Skeletal muscle cell (primary cell): ENCODE measurements at regions not wholly inside any gene's neighbourhood (a gene's known extent, or its start where the extent isn't known, plus 50 kb on each side); places are given as distances from the start of the nearest gene placed in this dataset.
A peak's percentile ranks its signal among the peaks of the same experiment; 100 is the strongest.

Experiments
- DNase-seq: peaks from one replicate; pipeline ENCODE4 v3.0.0-alpha.2; 2010; ENCODE audit warnings: low read depth
- H3K4me3 ChIP-seq: 2 replicates; pipeline ENCODE4 v1.5.1; 2011; ENCODE audit warnings: low read depth, mild to moderate bottlenecking, control low read depth, low read length, moderate library complexity

DNA sequence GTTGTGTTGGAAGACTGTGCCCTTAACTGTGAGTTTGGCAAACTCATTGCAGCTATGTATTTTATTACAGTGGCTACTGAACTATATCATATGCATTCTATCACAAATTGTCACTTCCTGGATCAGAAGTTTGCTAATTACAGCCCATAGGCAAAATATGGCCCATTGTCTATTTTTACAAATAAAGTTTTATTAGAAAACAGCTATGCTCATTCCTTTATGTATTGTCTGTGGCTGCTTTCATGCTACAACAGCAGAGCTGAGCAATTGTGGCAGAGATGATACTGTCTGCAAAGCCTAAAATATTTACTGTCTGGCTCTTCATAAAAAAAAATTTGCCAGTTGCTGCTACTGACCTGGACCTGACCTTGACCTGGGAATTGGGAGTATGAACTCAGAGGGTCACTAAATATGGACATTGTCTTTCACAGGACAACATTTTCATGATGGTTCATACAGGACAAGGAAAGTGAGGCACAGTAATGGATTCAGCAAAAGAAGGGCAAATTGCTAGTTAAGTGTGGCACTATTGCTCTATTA lies 316.9 kb downstream of the ZNF621 start:
- DNase-seq, result no peak

DNA sequence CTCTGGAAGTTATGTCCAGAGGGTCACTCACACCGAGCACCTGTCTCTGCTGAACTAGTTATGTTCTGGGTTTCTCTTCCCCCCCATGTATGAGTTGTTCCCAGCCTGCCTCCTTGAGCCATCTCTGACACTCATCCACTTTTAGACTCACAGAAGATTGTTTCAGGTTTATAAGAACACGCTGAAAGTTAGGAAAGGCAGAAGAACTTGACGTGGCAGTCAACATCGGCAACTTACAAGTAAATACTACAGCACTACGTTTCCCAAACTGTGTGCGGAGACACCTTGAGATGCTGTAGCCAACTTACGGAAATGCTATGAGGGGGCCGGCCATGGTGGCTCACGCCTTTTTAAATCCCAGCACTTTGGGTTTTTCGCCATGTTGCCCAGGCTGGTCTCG lies 318.0 kb downstream of the ZNF621 start:
- no peak overlapping the region for H3K4me3 ChIP-seq
- no peak for DNase-seq

More for the DNA sequence above, 316.9 kb downstream of the ZNF621 start:
- H3K4me3 ChIP-seq, result no peak overlapping the region

- H3K4me3 ChIP-seq, result no peak overlapping the region
- no peak for DNase-seq
Measured at GRCh38 chr3:40843208-40843624, 318.5 kb downstream of the ZNF621 start.

GRCh38 chr3:40843851-40844548 lies 319.2 kb downstream of the ZNF621 start:
- DNase-seq, result no peak
- no peak overlapping the region for H3K4me3 ChIP-seq

GRCh38 chr3:40844896-40845295 lies 320.1 kb downstream of the ZNF621 start:
- DNase-seq, result no peak
- H3K4me3 ChIP-seq, result no peak overlapping the region

DNA sequence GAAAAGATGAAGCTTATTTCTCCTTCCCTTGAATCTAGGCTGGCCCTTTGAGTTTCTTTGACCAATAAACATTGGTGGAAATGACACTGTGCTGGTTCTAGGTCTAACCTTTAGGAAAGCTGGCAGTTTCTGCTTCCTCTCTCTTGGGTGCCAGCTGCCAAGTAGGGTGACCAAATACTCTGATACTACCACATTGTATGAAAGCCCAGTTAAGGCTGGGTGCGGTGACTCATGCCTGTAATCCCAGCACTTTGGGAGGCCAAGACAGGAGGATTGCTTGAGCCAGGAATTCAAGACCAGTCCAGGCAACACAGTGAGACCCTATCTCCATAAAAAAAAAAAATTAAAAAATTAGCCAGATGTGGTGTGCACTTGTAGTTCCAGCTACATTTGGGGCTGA lies 320.7 kb downstream of the ZNF621 start:
- no peak for DNase-seq
- no peak overlapping the region for H3K4me3 ChIP-seq

- no peak overlapping the region for H3K4me3 ChIP-seq
- no peak for DNase-seq
Measured at GRCh38 chr3:40845916-40846315, 321.2 kb downstream of the ZNF621 start.

- H3K4me3 ChIP-seq, result no peak overlapping the region
Measured at GRCh38 chr3:40846451-40846850, 321.7 kb downstream of the ZNF621 start.

DNA sequence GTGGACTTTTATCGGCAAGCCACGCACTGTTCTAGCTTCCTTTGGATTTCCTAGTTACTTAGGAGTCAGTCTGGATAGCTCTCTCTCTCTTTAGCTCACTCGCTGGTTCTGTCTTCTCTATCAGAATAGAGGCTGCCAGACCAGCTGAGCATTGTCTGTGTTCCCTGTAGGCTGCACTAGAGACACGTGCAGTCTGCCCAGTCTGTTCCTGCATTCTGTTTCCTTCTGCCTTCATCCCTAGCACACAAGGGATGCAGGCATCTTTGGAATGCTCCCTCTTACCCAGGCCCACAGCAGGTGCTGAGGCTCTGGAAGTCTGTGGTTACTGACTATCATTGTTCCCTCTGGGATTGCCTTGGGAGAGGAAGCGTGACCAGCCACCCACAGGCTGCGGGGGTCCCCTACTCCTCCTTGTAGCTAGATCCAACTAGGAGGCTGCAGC lies 322.8 kb downstream of the ZNF621 start:
- DNase-seq, result peak; percentile 66
- H3K4me3 ChIP-seq, result no peak overlapping the region

More at GRCh38 chr3:40846451-40846850, 321.7 kb downstream of the ZNF621 start:
- peak; percentile 18 for DNase-seq

GRCh38 chr3:40848421-40848820 lies 323.7 kb downstream of the ZNF621 start:
- no peak for DNase-seq
- no peak overlapping the region for H3K4me3 ChIP-seq

DNA sequence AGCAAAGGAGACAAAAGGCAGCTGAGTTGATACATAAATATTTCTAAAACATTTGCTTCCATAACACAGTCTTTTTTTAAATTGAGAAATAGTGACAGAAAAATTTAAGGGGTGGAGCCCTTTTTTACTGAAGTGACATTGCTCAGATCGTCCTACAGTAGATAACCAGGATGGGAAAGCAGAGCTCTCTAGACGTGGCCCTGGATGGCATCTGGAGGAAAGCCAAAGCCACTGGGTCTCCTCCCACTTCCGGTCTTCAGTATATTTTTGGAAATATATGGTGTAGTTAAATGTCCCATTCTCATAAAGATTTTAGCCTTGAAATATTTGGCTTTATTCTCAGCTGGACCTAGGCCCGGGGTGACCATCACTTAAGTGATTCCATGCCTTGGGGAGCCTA lies 326.1 kb downstream of the ZNF621 start:
- DNase-seq, result no peak
- H3K4me3 ChIP-seq, result no peak overlapping the region

DNA sequence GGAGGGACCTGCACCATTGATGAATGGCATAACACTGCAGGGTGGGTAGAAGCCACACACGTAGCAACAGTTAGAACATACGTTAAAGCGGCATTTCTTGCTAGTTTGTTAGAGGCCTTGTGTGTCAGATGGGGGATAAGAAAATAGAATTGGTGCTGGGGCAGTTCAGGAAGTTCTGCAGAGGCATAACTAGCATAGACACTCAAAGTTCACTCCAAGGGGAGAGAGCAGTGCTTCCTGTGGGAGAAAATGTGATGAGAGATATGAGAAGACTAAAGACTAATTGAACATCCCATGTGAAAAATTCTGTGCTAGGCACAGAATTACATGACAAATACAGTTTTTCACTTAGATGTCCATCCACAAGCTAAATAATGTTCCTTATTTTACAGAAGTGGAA lies 327.1 kb downstream of the ZNF621 start:
- no peak overlapping the region for H3K4me3 ChIP-seq
- DNase-seq, result no peak

GRCh38 chr3:40852712-40853111 lies 328.0 kb downstream of the ZNF621 start:
- H3K4me3 ChIP-seq, result no peak overlapping the region
- no peak for DNase-seq

- DNase-seq, result no peak
- H3K4me3 ChIP-seq, result no peak overlapping the region
Measured at GRCh38 chr3:40853474-40853873, 328.7 kb downstream of the ZNF621 start.

GRCh38 chr3:40855871-40856270 lies 331.1 kb downstream of the ZNF621 start:
- DNase-seq, result no peak
- no peak overlapping the region for H3K4me3 ChIP-seq

- no peak overlapping the region for H3K4me3 ChIP-seq
- DNase-seq, result no peak
Measured at GRCh38 chr3:40858364-40859115, 333.8 kb downstream of the ZNF621 start.

DNA sequence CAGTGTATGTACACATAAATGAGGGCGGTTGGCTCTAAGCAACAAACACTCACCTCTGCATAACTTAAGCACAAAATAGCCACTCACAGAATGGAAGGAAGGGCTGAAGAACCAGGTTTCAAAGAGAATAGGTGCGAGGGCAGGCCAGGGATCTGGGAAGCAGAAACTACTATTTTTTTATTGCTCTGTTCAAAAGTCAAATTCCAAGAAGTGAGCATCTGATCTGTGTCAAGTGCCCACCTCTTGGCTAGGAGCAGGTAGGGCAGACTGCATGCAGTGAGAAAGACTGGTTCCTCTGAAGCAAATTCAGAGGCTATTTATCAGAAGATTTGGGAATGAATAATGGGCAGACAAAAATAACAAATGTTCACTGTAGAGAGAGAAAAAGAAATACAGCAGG lies 336.4 kb upstream of the CTNNB1 start:
- no peak for DNase-seq
- no peak overlapping the region for H3K4me3 ChIP-seq

DNA sequence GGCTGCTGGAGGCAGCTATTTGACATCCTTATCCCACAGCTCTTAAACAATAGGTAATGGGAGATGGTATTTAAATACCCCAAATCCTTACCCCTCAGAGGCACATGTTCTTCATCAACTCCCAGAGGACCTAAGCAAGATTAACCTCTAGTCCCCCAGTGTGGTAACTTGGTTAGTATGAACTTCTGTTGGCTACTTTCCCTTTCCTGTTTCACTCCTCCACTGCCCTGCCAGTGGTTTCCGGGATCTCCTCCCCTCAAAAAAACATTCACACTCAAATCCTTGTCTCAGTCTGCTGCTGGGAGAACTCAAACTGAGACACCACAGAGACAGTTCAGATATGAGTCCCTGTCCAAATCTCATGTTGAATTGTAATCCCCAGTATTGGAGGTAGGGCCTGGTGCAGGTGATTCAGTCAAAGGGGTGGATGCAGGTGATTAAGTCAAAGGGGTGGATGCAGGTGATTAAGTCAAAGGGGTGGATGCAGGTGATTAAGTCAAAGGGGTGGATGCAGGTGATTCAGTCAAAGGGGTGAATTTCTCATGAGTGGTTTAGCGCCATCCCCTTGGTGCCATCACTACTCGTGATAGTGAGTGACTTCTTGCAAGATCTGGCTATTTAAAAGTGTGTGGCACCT lies 335.0 kb upstream of the CTNNB1 start:
- DNase-seq, result no peak
- no peak overlapping the region for H3K4me3 ChIP-seq

GRCh38 chr3:40864915-40865314 lies 334.4 kb upstream of the CTNNB1 start:
- DNase-seq, result no peak
- no peak overlapping the region for H3K4me3 ChIP-seq

DNA sequence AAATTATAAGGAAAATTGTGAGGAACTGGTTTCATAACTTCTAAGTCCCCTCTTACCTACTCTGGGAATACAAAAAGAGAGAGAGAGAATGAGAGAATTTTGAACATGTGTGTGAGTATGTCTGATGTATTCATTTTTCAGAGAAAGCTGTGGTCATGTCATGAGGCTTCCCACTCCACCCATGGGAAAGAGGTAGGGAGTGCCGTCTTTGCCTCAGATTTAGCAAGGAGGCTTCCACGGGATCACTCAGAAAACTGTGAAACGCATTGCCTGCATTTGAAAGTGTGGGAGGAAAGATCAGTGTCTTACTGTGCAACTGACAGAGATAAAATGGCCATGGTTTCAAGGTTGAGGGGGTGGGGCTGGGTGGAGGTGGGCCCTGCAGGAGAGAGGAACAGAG lies 331.5 kb upstream of the CTNNB1 start:
- H3K4me3 ChIP-seq, result no peak overlapping the region
- DNase-seq, result no peak
